ENCODE measurements at regions not wholly inside any gene's neighbourhood (a gene's known extent, or its start where the extent isn't known, plus 50 kb on each side); places are given as distances from the start of the nearest gene placed in this dataset.

DNA sequence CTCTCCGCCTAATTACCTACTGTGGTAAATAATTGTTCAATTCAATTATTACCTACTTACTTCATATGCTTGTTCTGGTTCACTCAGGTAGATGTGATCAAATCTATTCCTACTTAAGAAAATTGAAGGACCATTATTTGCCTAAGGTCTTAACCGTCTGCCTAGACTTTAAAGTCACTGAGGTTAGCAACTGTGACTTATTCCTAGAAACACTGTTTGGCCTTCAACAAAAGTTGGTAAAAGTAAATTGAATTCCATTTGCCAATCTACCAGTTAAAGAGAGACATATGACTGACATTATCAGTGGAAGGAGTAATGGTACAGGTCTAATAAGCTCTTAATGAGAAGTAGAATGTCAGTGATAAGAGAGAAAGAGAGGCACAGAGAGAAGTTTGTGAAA, 491.5 kb downstream of the NYAP2 start:
- no peak for TF ChIP-seq POLR2A (IDR thresholded peaks at IDR 0.05; ENCODE audit: low read depth, low read length)
- TF ChIP-seq POLR2AphosphoS5 (IDR thresholded peaks at IDR 0.05; ENCODE audit: low read depth, low read length), result no peak

Data from GM12892 (cell line).